GM19025 (cell line): ENCODE measurements at regions not wholly inside any gene's neighbourhood (a gene's known extent, or its start where the extent isn't known, plus 50 kb on each side); places are given as distances from the start of the nearest gene placed in this dataset.
"Not testable (repeated sequence)": the region's sequence is repeated elsewhere in the genome, so short reads cannot be mapped to it uniquely, and the experiment has no call there.

Experiments used
- ATAC-seq: cut with Tn5 transposase; IDR thresholded peaks from one replicate; pipeline ENCODE4 v1.9.1; 2021; ENCODE audit warnings: mild to moderate bottlenecking, low read depth, moderate library complexity; ENCODE audit not compliant: unreplicated experiment

DNA sequence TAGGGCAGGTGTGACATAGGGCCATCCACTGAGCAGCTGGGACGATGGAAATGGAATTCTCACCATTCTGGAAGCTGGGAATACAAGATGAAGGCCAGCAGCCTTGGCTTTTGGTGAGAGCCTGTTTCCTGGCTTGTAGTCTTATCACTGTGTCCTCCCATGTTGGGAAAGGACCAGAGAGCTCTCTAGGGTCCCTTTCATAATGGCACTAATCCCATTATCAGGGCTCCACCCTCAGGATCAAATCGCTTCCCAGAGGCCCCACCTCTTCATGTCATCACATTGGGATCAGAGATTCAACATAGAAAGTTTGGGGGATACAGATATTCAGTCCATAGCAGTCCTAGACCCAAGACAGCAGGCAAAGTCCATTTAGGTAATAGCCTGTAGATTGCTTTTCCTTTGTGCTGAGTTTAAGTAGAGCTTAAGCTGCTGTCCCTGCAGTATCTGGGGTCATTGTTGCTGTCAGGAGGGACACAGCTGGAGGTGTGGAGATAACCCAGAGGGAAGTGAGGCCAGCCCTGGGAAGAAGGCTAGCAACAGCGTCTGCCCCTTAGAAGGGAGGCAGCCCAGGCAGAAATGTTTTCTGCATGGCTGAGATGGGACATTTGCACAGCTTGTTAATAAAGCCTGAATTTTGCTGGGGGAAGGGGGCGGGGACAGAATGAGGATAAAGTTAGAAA lies 136.5 kb upstream of the GPR12 start:
- no peak for ATAC-seq

DNA sequence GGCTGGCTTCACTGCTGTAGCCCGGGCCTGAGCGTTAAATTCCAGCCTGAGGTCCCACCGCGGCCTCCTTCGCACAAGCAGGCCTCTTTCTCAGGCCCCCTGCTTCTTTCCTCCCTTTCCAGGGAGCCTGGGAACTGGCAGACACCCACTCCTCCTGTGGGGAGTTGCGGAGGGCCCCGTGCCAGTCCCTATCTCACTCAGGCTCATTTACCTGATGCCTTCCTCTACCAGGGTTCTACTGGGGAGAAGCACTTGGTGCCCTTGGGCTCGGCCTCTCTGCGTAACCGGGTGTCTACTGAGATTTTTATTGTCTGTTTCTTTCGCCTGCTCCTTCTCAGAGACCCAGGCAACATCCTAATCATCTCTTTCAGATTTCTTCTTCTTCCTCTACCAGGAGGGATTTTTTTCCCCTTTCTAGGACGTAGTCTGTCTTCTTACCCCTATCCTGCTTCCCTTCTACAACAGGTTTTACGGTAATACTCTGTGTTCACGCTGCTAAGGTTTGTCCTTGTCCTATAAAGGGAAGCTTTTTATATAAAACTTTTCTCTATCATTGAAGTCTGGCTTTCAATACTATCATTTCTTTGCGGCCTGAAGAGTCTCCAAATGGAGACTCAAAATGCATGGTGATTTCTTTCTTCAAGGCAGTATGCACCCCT lies 135.4 kb upstream of the GPR12 start:
- ATAC-seq, result no peak

- no peak for ATAC-seq
Measured at GRCh38 chr13:26895081-26895807, 134.7 kb upstream of the GPR12 start.

- no peak for ATAC-seq
Measured at GRCh38 chr13:26888632-26889031, 128.0 kb upstream of the GPR12 start.

DNA sequence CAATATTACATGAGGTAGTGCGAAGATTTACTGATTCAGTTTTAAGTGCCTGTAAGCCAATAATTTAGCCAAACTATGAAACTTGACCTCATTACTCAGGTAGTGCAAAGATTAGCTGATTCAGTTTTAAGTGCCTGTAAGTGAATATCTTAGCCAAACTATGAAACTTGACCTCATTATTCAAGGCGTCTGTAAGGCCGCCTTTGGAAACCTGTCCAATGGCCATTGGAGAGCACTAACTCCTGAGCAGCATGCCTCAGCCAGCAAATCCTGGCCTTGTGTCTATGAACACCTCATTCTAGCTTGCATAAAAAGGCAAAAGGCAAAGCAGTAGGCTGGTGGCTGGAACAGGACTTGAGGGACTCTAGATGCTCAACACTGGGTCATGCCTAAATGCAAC lies 127.0 kb upstream of the GPR12 start:
- no peak for ATAC-seq

- no peak for ATAC-seq
Measured at GRCh38 chr13:26883613-26884257, 123.1 kb upstream of the GPR12 start.

DNA sequence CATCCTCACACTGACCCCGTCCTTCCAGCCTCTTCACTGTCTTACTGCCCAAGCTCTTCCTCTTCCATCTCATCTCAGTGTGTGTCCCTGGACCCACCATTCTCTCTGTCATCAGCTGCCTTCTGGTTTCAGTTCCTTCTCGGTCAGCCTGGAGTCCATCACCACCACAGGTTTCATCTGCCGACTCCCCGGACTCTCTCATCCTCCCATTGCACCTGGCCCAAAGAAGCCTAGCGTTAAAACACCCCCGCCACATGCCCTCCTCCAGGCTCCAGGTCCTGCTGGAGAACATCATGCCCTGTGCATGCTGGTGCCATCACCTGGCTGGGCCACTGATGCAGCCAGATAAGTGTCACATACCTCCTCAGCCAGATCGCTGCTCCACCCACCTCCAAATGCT lies 122.1 kb upstream of the GPR12 start:
- ATAC-seq, result no peak

- no peak for ATAC-seq
Measured at GRCh38 chr13:26881154-26881553, 120.6 kb upstream of the GPR12 start.

DNA sequence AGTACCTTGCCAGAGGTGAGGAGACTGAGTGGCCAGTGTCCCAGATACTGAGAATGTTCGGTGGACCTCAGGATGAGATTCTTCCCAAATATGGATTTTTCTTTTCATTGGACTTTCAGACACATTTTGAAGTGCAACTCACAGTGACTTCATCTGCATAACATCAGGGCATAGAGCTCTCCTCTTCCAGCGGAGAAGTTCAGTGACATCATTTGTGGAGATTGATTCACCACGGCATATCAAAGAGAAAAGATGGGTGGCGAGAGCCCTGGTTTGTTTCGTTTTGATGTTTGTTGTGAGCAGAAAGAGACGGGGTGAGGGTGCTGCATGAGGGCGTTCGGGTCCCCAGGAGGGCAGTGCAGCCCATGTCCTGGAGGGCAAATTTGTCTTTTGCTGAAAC lies 120.1 kb upstream of the GPR12 start:
- no peak for ATAC-seq

DNA sequence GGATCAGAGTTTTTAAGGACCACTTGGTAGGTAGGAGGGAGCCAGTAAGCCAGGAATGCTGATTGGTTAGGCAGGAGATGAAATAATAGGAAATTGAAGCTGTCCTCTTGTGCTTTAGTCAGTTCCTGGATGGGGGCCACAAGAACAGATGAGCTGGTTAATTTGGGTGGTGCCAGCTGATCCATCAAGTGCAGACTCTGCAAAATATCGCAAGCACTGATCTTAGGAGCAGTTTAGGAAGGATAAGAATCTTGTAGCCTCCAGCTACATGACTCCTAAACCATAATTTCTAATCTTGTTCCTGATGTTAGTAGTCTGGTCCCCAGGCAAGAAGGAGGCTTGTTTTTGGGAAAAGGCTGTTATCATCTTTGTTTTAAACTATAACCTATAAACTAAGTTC lies 117.9 kb upstream of the GPR12 start:
- ATAC-seq, result no peak

DNA sequence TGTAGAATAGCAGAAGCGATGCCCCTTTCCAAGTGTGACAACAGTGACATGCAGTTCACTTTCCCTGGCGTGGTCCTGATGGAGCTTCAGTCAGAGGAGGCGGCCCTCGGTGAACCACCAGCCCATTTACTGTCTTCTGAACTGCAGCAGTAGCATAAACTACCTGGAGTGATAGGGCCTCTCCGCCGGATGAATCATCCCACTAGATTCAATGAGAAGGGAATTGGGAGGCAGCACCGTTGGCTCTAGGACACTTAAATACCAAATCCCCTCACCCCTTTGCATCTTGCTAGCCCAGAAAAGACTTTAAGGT lies 112.8 kb upstream of the GPR12 start:
- no peak for ATAC-seq

GRCh38 chr13:26872525-26873385 lies 112.2 kb upstream of the GPR12 start:
- ATAC-seq, result no peak

- no peak for ATAC-seq
Measured at GRCh38 chr13:26867451-26868091, 107.0 kb upstream of the GPR12 start.

DNA sequence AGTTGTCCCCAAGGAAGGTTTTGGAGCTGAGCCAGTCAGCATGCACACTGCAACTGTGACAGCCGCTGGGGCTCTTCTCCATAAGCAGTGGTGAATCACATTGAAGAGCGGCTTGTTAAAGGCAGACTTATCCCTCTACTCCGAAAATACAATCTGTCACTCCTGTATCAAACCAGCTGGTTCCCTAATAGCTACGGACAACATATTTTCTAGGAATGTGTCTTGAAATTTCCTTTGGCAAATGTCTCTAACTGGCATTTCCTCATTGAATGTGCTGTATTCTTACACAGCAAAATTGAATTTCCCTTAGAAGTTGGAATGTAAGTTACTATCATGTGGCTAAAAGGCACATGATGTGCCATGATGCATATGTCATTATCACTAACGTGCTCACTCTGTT lies 104.0 kb upstream of the GPR12 start:
- no peak for ATAC-seq

DNA sequence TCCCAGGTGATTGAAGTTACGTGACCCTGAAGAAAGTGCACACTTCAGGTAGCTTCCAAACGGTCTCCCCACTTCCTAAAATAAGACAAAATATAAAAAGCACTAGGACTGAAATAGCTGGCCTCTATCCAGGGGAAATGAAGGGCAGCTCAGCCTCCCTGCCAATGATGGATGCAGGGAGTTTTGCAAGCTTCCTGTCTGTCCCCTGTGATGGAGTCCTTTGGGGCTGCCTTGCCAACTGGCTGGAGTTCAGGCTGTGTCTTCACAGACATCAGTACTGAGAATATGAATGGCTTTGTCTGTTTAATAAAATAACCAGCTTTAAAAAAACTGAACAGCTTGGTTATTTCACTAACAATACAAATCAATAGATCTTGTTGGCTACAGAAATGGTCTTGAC lies 101.4 kb upstream of the GPR12 start:
- no peak for ATAC-seq

DNA sequence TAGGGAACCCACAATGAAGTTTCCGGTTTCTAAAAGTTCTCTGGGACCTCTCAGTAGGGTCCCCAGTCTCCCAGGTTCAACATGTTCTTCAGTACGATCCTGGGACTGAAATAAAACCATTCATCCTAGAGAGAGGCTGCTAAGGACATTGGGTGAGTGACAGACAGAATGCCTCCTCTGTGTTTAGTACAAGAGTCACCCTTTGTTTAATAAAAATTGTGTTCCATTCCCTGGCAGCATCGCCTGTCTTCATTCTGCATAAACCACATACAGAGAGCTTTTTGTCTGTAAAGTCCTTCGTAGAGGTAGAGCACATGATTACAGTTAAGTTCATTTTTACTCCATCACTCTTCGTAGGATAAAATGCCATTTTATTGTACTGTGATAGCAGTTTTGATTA lies 95.3 kb upstream of the GPR12 start:
- ATAC-seq, result no peak

GRCh38 chr13:26855071-26855470 lies 94.5 kb upstream of the GPR12 start:
- no peak for ATAC-seq

DNA sequence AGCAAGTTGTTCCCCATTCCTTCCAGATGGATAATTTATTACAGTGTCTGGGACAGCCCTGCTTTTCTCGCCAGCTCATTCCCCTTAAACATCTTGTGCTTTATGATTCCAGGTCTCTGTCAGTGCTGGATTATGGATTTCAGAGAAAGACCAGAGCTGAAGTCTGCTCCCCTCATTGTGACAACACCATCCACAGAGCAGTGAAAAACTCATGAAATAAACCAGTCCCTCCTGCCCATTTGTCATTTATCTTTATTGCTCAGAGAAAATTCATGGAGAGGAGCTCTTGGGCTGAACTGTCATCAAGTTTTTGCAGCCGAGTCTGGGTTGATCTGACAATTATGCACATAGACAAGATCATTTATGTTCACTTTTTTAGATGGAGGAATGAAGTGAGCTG lies 92.7 kb upstream of the GPR12 start:
- no peak for ATAC-seq

GRCh38 chr13:26847281-26847680 lies 86.7 kb upstream of the GPR12 start:
- no peak for ATAC-seq

GRCh38 chr13:26845063-26845462 lies 84.5 kb upstream of the GPR12 start:
- ATAC-seq, result not testable (repeated sequence)
